IPS-18a (cell line): ENCODE measurements at regions not wholly inside any gene's neighbourhood (a gene's known extent, or its start where the extent isn't known, plus 50 kb on each side); places are given as distances from the start of the nearest gene placed in this dataset.
A peak's percentile ranks its signal among the peaks of the same experiment; 100 is the strongest.

Experiments used
- H3K27ac ChIP-seq: one replicate; pipeline ENCODE4 v1.5.1; 2013; ENCODE audit warnings: low read length
- H3K27me3 ChIP-seq: one replicate; pipeline ENCODE4 v1.6.1; 2013; ENCODE audit warnings: mild to moderate bottlenecking, low read length; ENCODE audit not compliant: control insufficient read depth, insufficient read depth
- H3K36me3 ChIP-seq: one replicate; pipeline ENCODE4 v1.6.1; 2013; ENCODE audit warnings: low read depth, low read length; ENCODE audit not compliant: control insufficient read depth
- H3K4me1 ChIP-seq: one replicate; pipeline ENCODE4 v1.6.1; 2013; ENCODE audit warnings: low read depth, low read length; ENCODE audit not compliant: control insufficient read depth
- H3K4me3 ChIP-seq: one replicate; pipeline ENCODE4 v1.5.1; 2013; ENCODE audit warnings: low read length
- H3K9ac ChIP-seq: one replicate; pipeline ENCODE4 v1.6.1; 2013; ENCODE audit warnings: mild to moderate bottlenecking, low read length, moderate library complexity
- H3K9me3 ChIP-seq: one replicate; pipeline ENCODE4 v1.6.1; 2013; ENCODE audit warnings: low read depth, low read length; ENCODE audit not compliant: control insufficient read depth

- peaks cover 34% of the 10 kb centered on the region for H3K4me1 ChIP-seq
- H3K27ac ChIP-seq = no peak overlapping the region
- no peaks in the 10 kb centered on the region for H3K9me3 ChIP-seq
- no peaks in the 10 kb centered on the region for H3K36me3 ChIP-seq
- no peak overlapping the region for H3K9ac ChIP-seq
- H3K4me3 ChIP-seq = peak overlapping the region; percentile 23
- H3K27me3 ChIP-seq = peaks cover 4% of the 10 kb centered on the region
Measured at GRCh38 chr11:131246663-131247062, 123.8 kb upstream of the NTM start.

DNA sequence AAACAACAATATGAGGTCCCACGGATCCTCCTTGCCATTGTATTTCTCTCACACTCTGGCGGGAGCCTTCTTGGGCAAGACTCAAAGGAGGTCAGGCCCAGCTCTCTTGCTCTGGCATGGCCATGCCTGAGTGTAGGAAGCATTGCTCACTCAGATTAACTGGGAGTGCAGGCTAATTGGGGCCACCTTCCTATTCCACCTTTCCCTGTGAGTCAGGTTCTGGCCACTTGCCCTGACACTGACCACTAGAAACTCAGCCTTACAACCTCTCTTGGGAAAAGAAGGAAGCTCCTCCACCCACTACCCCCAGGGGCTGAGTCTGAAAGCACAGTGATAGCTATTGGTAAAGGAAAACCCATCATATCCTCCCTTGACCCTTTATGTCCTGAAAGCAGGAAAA is 121.8 kb upstream of the NTM start:
- Histone ChIP-seq H3K27me3 (peaks cover 8% of the 10 kb centered on the region), H3K9ac (no peak overlapping the region), H3K4me1 (peaks cover 50% of the 10 kb centered on the region), H3K27ac (no peak overlapping the region), H3K4me3 (no peak overlapping the region), H3K36me3 (no peaks in the 10 kb centered on the region), H3K9me3 (no peaks in the 10 kb centered on the region)

- Histone ChIP-seq H3K4me1 (peaks cover 27% of the 10 kb centered on the region), H3K9me3 (no peaks in the 10 kb centered on the region), H3K27ac (peak overlapping the region; percentile 95), H3K27me3 (peaks cover 8% of the 10 kb centered on the region), H3K9ac (peak overlapping the region; percentile 98), H3K36me3 (no peaks in the 10 kb centered on the region), H3K4me3 (peak overlapping the region; percentile 82)
Measured at GRCh38 chr11:131253142-131253655, 117.2 kb upstream of the NTM start.

- Histone ChIP-seq H3K4me3 (peak overlapping the region; percentile 82), H3K9ac (peak overlapping the region; percentile 98), H3K4me1 (peaks cover 27% of the 10 kb centered on the region), H3K9me3 (no peaks in the 10 kb centered on the region), H3K27ac (peak overlapping the region; percentile 95), H3K36me3 (no peaks in the 10 kb centered on the region), H3K27me3 (peaks cover 8% of the 10 kb centered on the region)
Measured at GRCh38 chr11:131253656-131254151, 116.7 kb upstream of the NTM start.

DNA sequence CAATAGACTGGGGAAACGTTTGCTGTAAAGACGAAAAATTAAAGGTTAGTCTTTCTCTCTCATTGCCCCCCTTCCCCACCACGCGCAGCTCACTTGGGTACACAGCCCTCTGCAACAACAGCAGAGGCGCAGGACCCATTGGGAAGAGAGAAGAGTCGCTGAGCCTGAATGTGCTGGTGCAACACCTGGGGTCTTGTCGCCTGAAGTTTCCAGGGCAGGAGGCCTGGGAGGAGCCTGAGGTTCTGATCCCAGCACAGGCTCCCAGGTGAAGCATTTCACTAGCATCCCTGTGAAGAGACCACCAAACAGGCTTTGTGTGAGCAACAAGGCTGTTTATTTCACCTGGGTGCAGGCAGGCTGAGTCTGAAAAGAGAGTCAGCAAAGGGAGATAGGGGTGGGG is 116.2 kb upstream of the NTM start:
- Histone ChIP-seq H3K36me3 (no peaks in the 10 kb centered on the region), H3K27me3 (peaks cover 8% of the 10 kb centered on the region), H3K9ac (peak overlapping the region; percentile 98), H3K9me3 (no peaks in the 10 kb centered on the region), H3K4me3 (peak overlapping the region; percentile 82), H3K27ac (peak overlapping the region; percentile 95), H3K4me1 (peaks cover 27% of the 10 kb centered on the region)

- Histone ChIP-seq H3K9me3 (no peaks in the 10 kb centered on the region), H3K36me3 (no peaks in the 10 kb centered on the region), H3K27ac (no peak overlapping the region), H3K9ac (no peak overlapping the region), H3K4me3 (no peak overlapping the region), H3K4me1 (peaks cover 14% of the 10 kb centered on the region), H3K27me3 (no peaks in the 10 kb centered on the region)
Measured at GRCh38 chr11:131274233-131274632, 96.2 kb upstream of the NTM start.

- H3K27ac ChIP-seq = no peak overlapping the region
- no peaks in the 10 kb centered on the region for H3K36me3 ChIP-seq
- H3K4me3 ChIP-seq = no peak overlapping the region
- peaks cover 14% of the 10 kb centered on the region for H3K4me1 ChIP-seq
- no peaks in the 10 kb centered on the region for H3K9me3 ChIP-seq
- H3K9ac ChIP-seq = no peak overlapping the region
- H3K27me3 ChIP-seq = no peaks in the 10 kb centered on the region
Measured at GRCh38 chr11:131275580-131275979, 94.8 kb upstream of the NTM start.

GRCh38 chr11:131278472-131278871 is 91.9 kb upstream of the NTM start:
- Histone ChIP-seq H3K27me3 (no peaks in the 10 kb centered on the region), H3K9ac (no peak overlapping the region), H3K4me3 (no peak overlapping the region), H3K4me1 (peaks cover 9% of the 10 kb centered on the region), H3K9me3 (no peaks in the 10 kb centered on the region), H3K27ac (no peak overlapping the region), H3K36me3 (no peaks in the 10 kb centered on the region)

GRCh38 chr11:131279654-131280384 is 90.6 kb upstream of the NTM start:
- Histone ChIP-seq H3K9me3 (no peaks in the 10 kb centered on the region), H3K9ac (no peak overlapping the region), H3K4me1 (no peaks in the 10 kb centered on the region), H3K27me3 (no peaks in the 10 kb centered on the region), H3K4me3 (no peak overlapping the region), H3K27ac (no peak overlapping the region), H3K36me3 (no peaks in the 10 kb centered on the region)

- Histone ChIP-seq H3K4me1 (no peaks in the 10 kb centered on the region), H3K36me3 (no peaks in the 10 kb centered on the region), H3K27ac (no peak overlapping the region), H3K27me3 (no peaks in the 10 kb centered on the region), H3K4me3 (no peak overlapping the region), H3K9me3 (no peaks in the 10 kb centered on the region), H3K9ac (no peak overlapping the region)
Measured at GRCh38 chr11:131281316-131281715, 89.1 kb upstream of the NTM start.

DNA sequence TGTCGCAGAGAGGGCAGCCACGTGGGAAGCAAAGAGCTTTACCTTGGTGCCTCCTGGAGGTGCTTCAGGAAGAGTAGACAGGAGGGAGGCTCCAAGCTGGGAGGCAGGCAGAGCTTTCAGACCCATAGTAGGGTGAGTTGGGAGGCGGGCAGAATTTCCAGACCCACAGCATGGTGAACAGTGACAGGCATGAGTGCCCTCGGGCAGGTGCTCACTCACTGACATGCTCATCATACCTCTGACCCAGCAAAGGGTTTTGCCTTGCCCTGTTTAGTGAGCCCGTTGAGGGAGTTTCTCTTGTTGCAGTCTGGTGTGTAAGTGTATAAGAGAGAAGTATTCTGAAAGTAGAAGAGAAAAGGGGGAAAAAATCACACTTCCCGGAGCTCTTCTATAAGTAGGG is 86.4 kb upstream of the NTM start:
- no peak overlapping the region for H3K4me3 ChIP-seq
- no peaks in the 10 kb centered on the region for H3K4me1 ChIP-seq
- no peaks in the 10 kb centered on the region for H3K9me3 ChIP-seq

DNA sequence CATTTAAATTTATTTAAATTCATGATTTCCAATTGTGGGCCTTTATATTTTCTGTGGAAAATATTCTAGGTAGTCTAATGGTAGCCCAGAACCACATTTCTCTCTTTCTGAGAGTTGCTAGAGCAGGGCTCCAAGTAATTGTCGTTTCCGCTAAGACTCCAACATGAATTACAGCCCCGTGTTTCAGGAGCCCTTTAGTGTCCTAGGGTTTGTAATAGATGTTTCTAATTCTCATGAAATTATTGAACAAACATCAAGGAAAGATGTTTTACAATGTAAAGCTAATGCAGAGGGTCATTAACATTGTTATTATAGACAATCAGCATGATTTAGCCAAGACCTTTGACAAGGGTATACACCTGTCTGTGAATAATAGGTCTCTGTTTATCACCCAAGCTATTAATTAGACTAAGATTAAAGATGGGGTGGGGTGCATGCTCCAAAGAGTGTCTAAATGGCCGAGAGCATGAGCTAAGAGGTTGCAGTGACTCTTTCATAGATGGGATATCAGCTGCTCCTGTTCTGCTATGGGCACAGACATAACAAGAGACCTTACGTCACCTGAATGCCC is 81.8 kb upstream of the NTM start:
- no peaks in the 10 kb centered on the region for H3K9me3 ChIP-seq
- no peak overlapping the region for H3K27ac ChIP-seq
- H3K9ac ChIP-seq = no peak overlapping the region
- no peak overlapping the region for H3K4me3 ChIP-seq
- peaks cover 14% of the 10 kb centered on the region for H3K4me1 ChIP-seq
- no peaks in the 10 kb centered on the region for H3K27me3 ChIP-seq
- no peaks in the 10 kb centered on the region for H3K36me3 ChIP-seq

More for the DNA sequence above, 86.4 kb upstream of the NTM start:
- H3K27me3 ChIP-seq = no peaks in the 10 kb centered on the region
- H3K27ac ChIP-seq = no peak overlapping the region
- no peaks in the 10 kb centered on the region for H3K36me3 ChIP-seq
- H3K9ac ChIP-seq = no peak overlapping the region
